HEK293 (cell line): ENCODE measurements at regions not wholly inside any gene's neighbourhood (a gene's known extent, or its start where the extent isn't known, plus 50 kb on each side); places are given as distances from the start of the nearest gene placed in this dataset.

ENCODE experiments used
- CTCF ChIA-PET: fragments of 350-600 bp; formaldehyde crosslinking; extraction: SDS; loops from one replicate; lab custom pipeline; 2021; ENCODE audit warnings: antibody characterized with exemption; lab: Yijun Ruan, JAX
- POLR2A ChIA-PET: fragments of 300-600 bp; formaldehyde crosslinking; extraction: SDS; loops from one replicate; lab custom pipeline; 2020; ENCODE audit warnings: antibody characterized with exemption, inconsistent platforms; lab: Yijun Ruan, JAX
- H3K27ac ChIP-seq: fragments of 200-500 bp; sonication (Bioruptor generic); 2 replicates; pipeline ENCODE4 v1.5.1; 2014; ENCODE audit warnings: low read depth, low read length, control low read depth, inconsistent platforms; ENCODE audit errors: extremely low read depth
- H3K36me3 ChIP-seq, 2 experiments: fragments of 200-500 bp in 1 of 2; sonication (Bioruptor generic) in 1 of 2; 1 replicate in 1 of 2; 2 replicates in 1 of 2; pipeline ENCODE4 v1.5.1; 2014 to 2017; ENCODE audit warnings: inconsistent platforms in 2 of 2, low read length in 2 of 2; ENCODE audit not compliant: control insufficient read depth in 2 of 2, insufficient read depth in 1 of 2
- H3K4me1 ChIP-seq: fragments of 200-500 bp; sonication (Bioruptor generic); 2 replicates; pipeline ENCODE4 v1.5.1; 2014; ENCODE audit warnings: mild to moderate bottlenecking, low read length, inconsistent platforms; ENCODE audit not compliant: control insufficient read depth, insufficient read depth
- H3K4me3 ChIP-seq: 2 replicates; pipeline ENCODE4 v1.5.1; 2011; ENCODE audit warnings: low read depth, mild to moderate bottlenecking, control low read depth, low read length, moderate library complexity
- H3K9me3 ChIP-seq: fragments of 200-500 bp; sonication (Bioruptor generic); 2 replicates; pipeline ENCODE4 v1.5.1; 2014; ENCODE audit warnings: low read depth, low read length, inconsistent platforms; ENCODE audit not compliant: control insufficient read depth, insufficient read depth
- BCL6B ChIP-seq: fragments of 450-650 bp; formaldehyde crosslinking; IDR thresholded peaks from 2 replicates; pipeline ENCODE4 v1.5.1; 2017; ENCODE audit warnings: missing biosample characterization, missing genetic modification characterization
- KLF8 ChIP-seq: fragments of 450-650 bp; formaldehyde crosslinking; IDR thresholded peaks from 2 replicates; pipeline ENCODE4 v1.5.1; 2016; ENCODE audit warnings: missing biosample characterization, missing genetic modification characterization
- ZBTB10 ChIP-seq: fragments of 450-650 bp; formaldehyde crosslinking; IDR thresholded peaks from 2 replicates; pipeline ENCODE4 v1.5.1; 2016; ENCODE audit warnings: missing biosample characterization, missing genetic modification characterization
- ZBTB49 ChIP-seq: fragments of 450-650 bp; formaldehyde crosslinking; IDR thresholded peaks from 2 replicates; pipeline ENCODE4 v1.5.1; 2016; ENCODE audit warnings: missing biosample characterization, missing genetic modification characterization, low read depth
- ZBTB8A ChIP-seq: fragments of 450-650 bp; formaldehyde crosslinking; IDR thresholded peaks from 2 replicates; pipeline ENCODE4 v1.5.1; 2016; ENCODE audit warnings: missing biosample characterization, missing genetic modification characterization
- ZNF132 ChIP-seq: fragments of 450-650 bp; formaldehyde crosslinking; IDR thresholded peaks from 2 replicates; pipeline ENCODE4 v1.5.1; 2017; ENCODE audit warnings: missing biosample characterization, missing genetic modification characterization, borderline replicate concordance
- ZNF169 ChIP-seq: fragments of 450-650 bp; formaldehyde crosslinking; IDR thresholded peaks from 2 replicates; pipeline ENCODE4 v1.5.1; 2016; ENCODE audit warnings: missing biosample characterization, missing genetic modification characterization
- ZNF311 ChIP-seq: fragments of 450-650 bp; formaldehyde crosslinking; IDR thresholded peaks from 2 replicates; pipeline ENCODE4 v1.5.1; 2017; ENCODE audit warnings: missing biosample characterization, missing genetic modification characterization, borderline replicate concordance
- ZNF639 ChIP-seq: fragments of 450-650 bp; formaldehyde crosslinking; IDR thresholded peaks from 2 replicates; pipeline ENCODE4 v1.5.1; 2016; ENCODE audit warnings: missing biosample characterization, missing genetic modification characterization
- ZNF660 ChIP-seq: fragments of 450-650 bp; IDR thresholded peaks from 2 replicates; pipeline ENCODE4 v1.5.1; 2018; ENCODE audit warnings: missing biosample characterization, mild to moderate bottlenecking, missing genetic modification characterization
- TF ChIP-seq, protein P1 (sequence below): fragments of 450-650 bp; formaldehyde crosslinking; IDR thresholded peaks from 2 replicates; pipeline ENCODE4 v1.5.1; 2016; ENCODE audit warnings: missing biosample characterization, missing genetic modification characterization
- TF ChIP-seq, protein P2 (sequence below): fragments of 450-650 bp; formaldehyde crosslinking; IDR thresholded peaks from 2 replicates; pipeline ENCODE4 v1.5.1; 2016; ENCODE audit warnings: missing biosample characterization, missing genetic modification characterization

DNA sequence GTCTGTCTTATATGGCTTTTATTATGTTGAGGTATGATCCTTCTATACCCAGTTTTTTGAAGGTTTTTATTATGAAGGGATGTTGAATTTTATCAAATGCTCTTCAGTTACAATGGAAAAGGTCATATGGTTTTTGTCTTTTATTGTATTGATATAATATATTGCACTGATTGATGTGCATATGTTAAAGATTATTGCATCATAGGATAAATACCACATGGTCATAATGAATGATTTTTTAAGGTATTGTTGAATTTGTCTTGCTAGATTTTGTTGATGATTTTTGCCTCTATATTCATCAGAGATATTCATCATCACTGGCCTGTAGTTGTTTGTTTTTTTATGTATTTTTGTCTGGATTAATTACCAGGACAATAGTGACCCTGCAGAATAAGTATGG lies 339.2 kb upstream of the CT83 start:
- Histone ChIP-seq H3K9me3 (no peaks in the 10 kb centered on the region), H3K4me3 (no peak overlapping the region), H3K36me3 (no peaks in the 10 kb centered on the region; a peak in 1 of 3 replicates), H3K27ac (no peak overlapping the region), H3K4me1 (no peaks in the 10 kb centered on the region)
- ChIA-PET CTCF (interaction anchor here (0.7 kb wide), 1 partner anchor 9 kb away, joined by 3 read pairs; no protein-coding TSS in a partner anchor), POLR2A (no interaction called here)
- no peak for TF ChIP-seq ZBTB49
- TF ChIP-seq, protein P1, sequence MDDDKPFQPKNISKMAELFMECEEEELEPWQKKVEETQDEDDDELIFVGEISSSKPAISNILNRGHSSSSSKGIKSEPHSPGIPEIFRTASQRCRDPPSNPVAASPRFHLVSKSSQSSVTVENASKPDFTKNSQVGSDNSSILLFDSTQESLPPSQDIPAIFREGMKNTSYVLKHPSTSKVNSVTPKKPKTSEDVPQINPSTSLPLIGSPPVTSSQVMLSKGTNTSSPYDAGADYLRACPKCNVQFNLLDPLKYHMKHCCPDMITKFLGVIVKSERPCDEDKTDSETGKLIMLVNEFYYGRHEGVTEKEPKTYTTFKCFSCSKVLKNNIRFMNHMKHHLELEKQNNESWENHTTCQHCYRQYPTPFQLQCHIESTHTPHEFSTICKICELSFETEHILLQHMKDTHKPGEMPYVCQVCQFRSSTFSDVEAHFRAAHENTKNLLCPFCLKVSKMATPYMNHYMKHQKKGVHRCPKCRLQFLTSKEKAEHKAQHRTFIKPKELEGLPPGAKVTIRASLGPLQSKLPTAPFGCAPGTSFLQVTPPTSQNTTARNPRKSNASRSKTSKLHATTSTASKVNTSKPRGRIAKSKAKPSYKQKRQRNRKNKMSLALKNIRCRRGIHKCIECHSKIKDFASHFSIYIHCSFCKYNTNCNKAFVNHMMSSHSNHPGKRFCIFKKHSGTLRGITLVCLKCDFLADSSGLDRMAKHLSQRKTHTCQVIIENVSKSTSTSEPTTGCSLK, result no peak
- no peak for TF ChIP-seq KLF8 (tag by site-specific recombination)

GRCh38 chrX:116781926-116782325 lies 319.1 kb upstream of the CT83 start:
- TF ChIP-seq ZNF639 (tag by site-specific recombination), result no peak
- TF ChIP-seq ZNF169 (tag by site-specific recombination), result no peak
- no peak for TF ChIP-seq ZBTB10
- TF ChIP-seq, protein P2, sequence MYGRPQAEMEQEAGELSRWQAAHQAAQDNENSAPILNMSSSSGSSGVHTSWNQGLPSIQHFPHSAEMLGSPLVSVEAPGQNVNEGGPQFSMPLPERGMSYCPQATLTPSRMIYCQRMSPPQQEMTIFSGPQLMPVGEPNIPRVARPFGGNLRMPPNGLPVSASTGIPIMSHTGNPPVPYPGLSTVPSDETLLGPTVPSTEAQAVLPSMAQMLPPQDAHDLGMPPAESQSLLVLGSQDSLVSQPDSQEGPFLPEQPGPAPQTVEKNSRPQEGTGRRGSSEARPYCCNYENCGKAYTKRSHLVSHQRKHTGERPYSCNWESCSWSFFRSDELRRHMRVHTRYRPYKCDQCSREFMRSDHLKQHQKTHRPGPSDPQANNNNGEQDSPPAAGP (tag by site-specific recombination), result no peak
- no peak for TF ChIP-seq BCL6B (tag by site-specific recombination)
- TF ChIP-seq ZNF311 (tag by site-specific recombination), result no peak
- TF ChIP-seq ZNF132, result no peak
- TF ChIP-seq ZNF660 (tag by site-specific recombination), result no peak
- TF ChIP-seq ZBTB8A, result no peak
- CTCF ChIA-PET, result no interaction called here
- H3K36me3 ChIP-seq, result no peaks in the 10 kb centered on the region
- POLR2A ChIA-PET, result no interaction called here
- no peaks in the 10 kb centered on the region for H3K9me3 ChIP-seq
- H3K4me3 ChIP-seq, result no peak overlapping the region
- H3K4me1 ChIP-seq, result no peaks in the 10 kb centered on the region
- no peak overlapping the region for H3K27ac ChIP-seq
